Neural cell (in vitro differentiated cells): ENCODE measurements at regions not wholly inside any gene's neighbourhood (a gene's known extent, or its start where the extent isn't known, plus 50 kb on each side); places are given as distances from the start of the nearest gene placed in this dataset.

Experiments
- H2AFZ ChIP-seq: fragments of 200-600, 300-800 bp; sonication (generic), shearing (Covaris generic); 2 replicates; pipeline ENCODE4 v1.6.0; 2014; ENCODE audit warnings: low read depth, mild to moderate bottlenecking, antibody characterized with exemption, low read length, moderate library complexity
- H3F3A ChIP-seq: fragments of 200-600 bp; shearing (Covaris generic); 2 replicates; pipeline ENCODE4 v1.6.1; 2016; ENCODE audit warnings: mild to moderate bottlenecking, moderate library complexity, mixed read lengths, antibody characterized with exemption, low read length; ENCODE audit not compliant: insufficient read depth, poor library complexity, severe bottlenecking
- H3K27ac ChIP-seq: fragments of 200-600, 300-800 bp; sonication (generic), shearing (Covaris generic); 2 replicates; pipeline ENCODE4 v1.5.1; 2014; ENCODE audit warnings: mild to moderate bottlenecking, low read length, moderate library complexity
- H3K27me3 ChIP-seq: fragments of 300-800, 200-600 bp; sonication (generic), shearing (Covaris generic); 2 replicates; pipeline ENCODE4 v1.6.0; 2014; ENCODE audit warnings: mild to moderate bottlenecking, low read depth, low read length, moderate library complexity; ENCODE audit not compliant: insufficient read depth
- H3K36me3 ChIP-seq: fragments of 300-800, 200-600 bp; sonication (generic), shearing (Covaris generic); 2 replicates; pipeline ENCODE4 v1.5.1; 2014; ENCODE audit warnings: mild to moderate bottlenecking, antibody characterized with exemption, low read length, moderate library complexity; ENCODE audit not compliant: insufficient read depth
- H3K4me2 ChIP-seq: fragments of 300-800, 200-600 bp; sonication (generic), shearing (Covaris generic); 2 replicates; pipeline ENCODE4 v1.6.0; 2014; ENCODE audit warnings: mild to moderate bottlenecking, low read length
- H3K4me3 ChIP-seq: fragments of 300-800, 200-600 bp; sonication (generic), shearing (Covaris generic); 2 replicates; pipeline ENCODE4 v1.5.1; 2014; ENCODE audit warnings: mild to moderate bottlenecking, low read length, moderate library complexity
- H3K79me2 ChIP-seq: fragments of 200-600 bp; shearing (Covaris generic); replicated peaks from 2 replicates; pipeline ENCODE4 v1.6.0; 2014; ENCODE audit warnings: mild to moderate bottlenecking, low read length, moderate library complexity; ENCODE audit not compliant: insufficient read depth
- H3K9ac ChIP-seq: fragments of 300-800, 200-600 bp; sonication (generic), shearing (Covaris generic); 2 replicates; pipeline ENCODE4 v1.6.1; 2016; ENCODE audit warnings: mild to moderate bottlenecking, low read length, mixed read lengths
- H3K9me2 ChIP-seq: fragments of 200-600 bp; shearing (Covaris generic); 2 replicates; pipeline ENCODE4 v1.6.1; 2016; ENCODE audit warnings: mild to moderate bottlenecking, low read length, mixed read lengths; ENCODE audit not compliant: insufficient read depth
- H3K9me3 ChIP-seq: fragments of 200-600, 300-800 bp; sonication (generic), shearing (Covaris generic); 2 replicates; pipeline ENCODE4 v1.6.1; 2016; ENCODE audit warnings: mild to moderate bottlenecking, mixed run types, low read length, moderate library complexity, mixed read lengths
- H4K20me1 ChIP-seq: fragments of 200-600 bp; shearing (Covaris generic); 2 replicates; pipeline ENCODE4 v1.6.1; 2016; ENCODE audit warnings: mild to moderate bottlenecking, mixed run types; ENCODE audit not compliant: insufficient read depth
- CTCF ChIP-seq: fragments of 450-650 bp; IDR thresholded peaks from 2 replicates; pipeline ENCODE4 v1.5.1; 2014; ENCODE audit warnings: antibody characterized with exemption, mild to moderate bottlenecking, moderate library complexity; ENCODE audit not compliant: poor library complexity, severe bottlenecking
- EP300 ChIP-seq: fragments of 450-650 bp; conservative IDR thresholded peaks from 2 replicates; pipeline ENCODE4 v1.6.1; 2014; ENCODE audit warnings: antibody characterized with exemption, mild to moderate bottlenecking, moderate library complexity; ENCODE audit not compliant: poor library complexity, severe bottlenecking
- EZH2 ChIP-seq: fragments of 200-600, 300-800 bp; shearing (Covaris generic), sonication (generic); IDR thresholded peaks from 2 replicates; pipeline ENCODE4 v1.6.1; 2014; ENCODE audit warnings: antibody characterized with exemption, low read length, borderline replicate concordance, mild to moderate bottlenecking; ENCODE audit not compliant: insufficient read depth, poor library complexity, severe bottlenecking
- MXI1 ChIP-seq: fragments of 450-650 bp; conservative IDR thresholded peaks from 2 replicates; pipeline ENCODE4 v1.6.1; 2014; ENCODE audit warnings: antibody characterized with exemption, mild to moderate bottlenecking; ENCODE audit not compliant: poor library complexity, severe bottlenecking
- POLR2AphosphoS5 ChIP-seq: IDR thresholded peaks from 2 replicates; pipeline ENCODE4 v1.6.1; 2012
- RAD21 ChIP-seq: fragments of 450-650 bp; conservative IDR thresholded peaks from 2 replicates; pipeline ENCODE4 v1.6.1; 2014; ENCODE audit warnings: antibody characterized with exemption, mild to moderate bottlenecking, moderate library complexity
- REST ChIP-seq: IDR thresholded peaks from 2 replicates; pipeline ENCODE4 v1.6.1; 2012; ENCODE audit warnings: borderline replicate concordance
- SMC3 ChIP-seq: fragments of 450-650 bp; conservative IDR thresholded peaks from 2 replicates; pipeline ENCODE4 v1.6.1; 2014; ENCODE audit warnings: antibody characterized with exemption, mild to moderate bottlenecking, moderate library complexity; ENCODE audit not compliant: poor library complexity
- TAF1 ChIP-seq: IDR thresholded peaks from 2 replicates; pipeline ENCODE4 v1.6.1; 2012; ENCODE audit warnings: low read depth

- no peak overlapping the region for H3K27ac ChIP-seq
- no peak overlapping the region for H3K9ac ChIP-seq
- no peak overlapping the region for H3K4me3 ChIP-seq
- peaks cover 15% of the 10 kb centered on the region for H3K27me3 ChIP-seq
- no peaks in the 10 kb centered on the region for H3K79me2 ChIP-seq
- H3K9me2 ChIP-seq = no peaks in the 10 kb centered on the region
- no peak for TF ChIP-seq REST
- TF ChIP-seq MXI1 = no peak
- TF ChIP-seq POLR2AphosphoS5 = no peak
- TF ChIP-seq EZH2 = no peak
- no peak for TF ChIP-seq RAD21
- no peak for TF ChIP-seq TAF1
- TF ChIP-seq SMC3 = no peak
- TF ChIP-seq EP300 = no peak
- no peak for TF ChIP-seq CTCF
- no peaks in the 10 kb centered on the region for H3K36me3 ChIP-seq
- no peak overlapping the region for H3K4me2 ChIP-seq
- no peaks in the 10 kb centered on the region for H3F3A ChIP-seq
- no peaks in the 10 kb centered on the region for H4K20me1 ChIP-seq
- no peak overlapping the region for H2AFZ ChIP-seq
- H3K9me3 ChIP-seq = no peaks in the 10 kb centered on the region
Measured at GRCh38 chr21:35233756-35234155, 184.7 kb upstream of the RUNX1 start.

- TF ChIP-seq REST = no peak
- TF ChIP-seq EZH2 = no peak
- TF ChIP-seq CTCF = no peak
- Histone ChIP-seq H4K20me1 (no peaks in the 10 kb centered on the region), H3K9me2 (no peaks in the 10 kb centered on the region)
Measured at GRCh38 chr21:35232545-35233176, 183.6 kb upstream of the RUNX1 start.

More at GRCh38 chr21:35232545-35233176, 183.6 kb upstream of the RUNX1 start:
- H3K4me3 ChIP-seq = no peak overlapping the region
- H3K27ac ChIP-seq = no peak overlapping the region
- no peak overlapping the region for H3K4me2 ChIP-seq
- no peaks in the 10 kb centered on the region for H3K79me2 ChIP-seq
- no peaks in the 10 kb centered on the region for H3F3A ChIP-seq
- H3K9ac ChIP-seq = no peak overlapping the region
- H3K36me3 ChIP-seq = no peaks in the 10 kb centered on the region
- H2AFZ ChIP-seq = no peak overlapping the region
- H3K9me3 ChIP-seq = no peaks in the 10 kb centered on the region
- H3K27me3 ChIP-seq = peaks cover 5% of the 10 kb centered on the region
